A204.1 (cell line): ENCODE measurements at regions not wholly inside any gene's neighbourhood (a gene's known extent, or its start where the extent isn't known, plus 50 kb on each side); places are given as distances from the start of the nearest gene placed in this dataset.

Experiments used
- FAIRE-seq: peaks from 2 replicates; lab custom pipeline; 2012; peaks lifted over from hg19 to GRCh38; lab: Jason Lieb, UNC

GRCh38 chr20:7420345-7420744 lies 519.9 kb downstream of the HAO1 start:
- no peak for FAIRE-seq

- no peak for FAIRE-seq
These were observed 513.3 kb downstream of the HAO1 start for GRCh38 chr20:7426890-7427496.

- FAIRE-seq: no peak
These were observed 511.3 kb downstream of the HAO1 start for GRCh38 chr20:7428946-7429345.

GRCh38 chr20:7432612-7433011 lies 507.6 kb downstream of the HAO1 start:
- no peak for FAIRE-seq

- FAIRE-seq: no peak
These were observed 502.9 kb downstream of the HAO1 start for GRCh38 chr20:7437311-7437710.

GRCh38 chr20:7449269-7449668 lies 491.0 kb downstream of the HAO1 start:
- FAIRE-seq: no peak

- peak; percentile 29 for FAIRE-seq
These were observed 487.4 kb downstream of the HAO1 start for GRCh38 chr20:7452890-7453289.

GRCh38 chr20:7454047-7454446 lies 486.2 kb downstream of the HAO1 start:
- FAIRE-seq: no peak

- FAIRE-seq: no peak
These were observed 481.8 kb downstream of the HAO1 start for GRCh38 chr20:7458459-7458858.

GRCh38 chr20:7459083-7459482 lies 481.2 kb downstream of the HAO1 start:
- no peak for FAIRE-seq

GRCh38 chr20:7463290-7463689 lies 477.0 kb downstream of the HAO1 start:
- no peak for FAIRE-seq

GRCh38 chr20:7470912-7471311 lies 469.3 kb downstream of the HAO1 start:
- no peak for FAIRE-seq

- no peak for FAIRE-seq
These were observed 450.0 kb downstream of the HAO1 start for GRCh38 chr20:7490288-7490687.

GRCh38 chr20:7492257-7492656 lies 448.0 kb downstream of the HAO1 start:
- no peak for FAIRE-seq

GRCh38 chr20:7493311-7493710 lies 446.9 kb downstream of the HAO1 start:
- FAIRE-seq: no peak

GRCh38 chr20:7496394-7496991 lies 443.8 kb downstream of the HAO1 start:
- no peak for FAIRE-seq

GRCh38 chr20:7497985-7498384 lies 442.3 kb downstream of the HAO1 start:
- FAIRE-seq: no peak

GRCh38 chr20:7499201-7499600 lies 441.1 kb downstream of the HAO1 start:
- no peak for FAIRE-seq

- no peak for FAIRE-seq
These were observed 440.0 kb downstream of the HAO1 start for GRCh38 chr20:7500231-7500663.

- no peak for FAIRE-seq
These were observed 436.8 kb downstream of the HAO1 start for GRCh38 chr20:7503501-7503900.

GRCh38 chr20:7505152-7505834 lies 435.0 kb downstream of the HAO1 start:
- FAIRE-seq: no peak

- no peak for FAIRE-seq
These were observed 434.4 kb downstream of the HAO1 start for GRCh38 chr20:7505835-7506221.

- FAIRE-seq: no peak
These were observed 423.6 kb downstream of the HAO1 start for GRCh38 chr20:7516621-7517111.

- FAIRE-seq: no peak
These were observed 419.9 kb downstream of the HAO1 start for GRCh38 chr20:7520361-7520760.
